ENCODE measurements at regions not wholly inside any gene's neighbourhood (a gene's known extent, or its start where the extent isn't known, plus 50 kb on each side); places are given as distances from the start of the nearest gene placed in this dataset.

DNA sequence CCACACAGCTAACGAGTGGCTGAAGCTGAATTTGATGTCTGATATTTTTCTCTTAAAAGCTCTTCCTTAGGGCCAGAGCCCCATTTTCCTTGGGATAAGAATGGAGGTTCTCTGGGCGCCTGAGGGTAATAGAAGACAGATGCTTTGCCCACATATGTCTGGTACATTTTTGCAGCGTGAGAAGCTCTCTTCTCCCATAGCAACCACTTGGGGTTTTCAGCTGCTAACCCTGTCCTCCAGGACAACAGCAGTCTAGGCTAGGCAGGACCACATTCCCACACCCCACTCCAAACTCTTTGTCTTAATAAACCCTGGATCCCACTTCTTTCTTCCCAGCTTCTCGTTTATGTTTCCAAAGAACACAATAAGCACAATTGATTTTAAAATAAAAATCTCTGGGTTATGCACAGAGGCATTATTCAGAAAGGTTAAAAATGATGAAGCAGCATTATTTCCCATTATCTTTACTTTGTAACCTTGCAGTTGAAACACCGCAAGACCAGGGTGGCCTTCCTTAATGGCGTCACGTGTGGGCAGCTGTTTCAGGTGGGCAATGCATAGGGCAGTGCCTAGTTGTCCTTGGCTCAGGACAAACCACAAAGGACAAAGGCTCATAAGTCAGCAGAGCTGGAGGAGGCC, 56.5 kb upstream of the NTRK3 start:
- TF ChIP-seq TAF1 (IDR thresholded peaks at IDR 0.05; ENCODE audit: low read depth) (no peak), EP300 (IDR thresholded peaks at IDR 0.05; ENCODE audit: borderline replicate concordance) (no peak), CEBPB (IDR thresholded peaks at IDR 0.05) (no peak), FOXM1 (IDR thresholded peaks at IDR 0.05; ENCODE audit: borderline replicate concordance, low read depth) (no peak), RAD21 (IDR thresholded peaks at IDR 0.05; ENCODE audit: low read depth) (no peak)

Measured in Ishikawa (cell line).